ENCODE measurements at regions not wholly inside any gene's neighbourhood (a gene's known extent, or its start where the extent isn't known, plus 50 kb on each side); places are given as distances from the start of the nearest gene placed in this dataset.

- TF ChIP-seq, protein P1, sequence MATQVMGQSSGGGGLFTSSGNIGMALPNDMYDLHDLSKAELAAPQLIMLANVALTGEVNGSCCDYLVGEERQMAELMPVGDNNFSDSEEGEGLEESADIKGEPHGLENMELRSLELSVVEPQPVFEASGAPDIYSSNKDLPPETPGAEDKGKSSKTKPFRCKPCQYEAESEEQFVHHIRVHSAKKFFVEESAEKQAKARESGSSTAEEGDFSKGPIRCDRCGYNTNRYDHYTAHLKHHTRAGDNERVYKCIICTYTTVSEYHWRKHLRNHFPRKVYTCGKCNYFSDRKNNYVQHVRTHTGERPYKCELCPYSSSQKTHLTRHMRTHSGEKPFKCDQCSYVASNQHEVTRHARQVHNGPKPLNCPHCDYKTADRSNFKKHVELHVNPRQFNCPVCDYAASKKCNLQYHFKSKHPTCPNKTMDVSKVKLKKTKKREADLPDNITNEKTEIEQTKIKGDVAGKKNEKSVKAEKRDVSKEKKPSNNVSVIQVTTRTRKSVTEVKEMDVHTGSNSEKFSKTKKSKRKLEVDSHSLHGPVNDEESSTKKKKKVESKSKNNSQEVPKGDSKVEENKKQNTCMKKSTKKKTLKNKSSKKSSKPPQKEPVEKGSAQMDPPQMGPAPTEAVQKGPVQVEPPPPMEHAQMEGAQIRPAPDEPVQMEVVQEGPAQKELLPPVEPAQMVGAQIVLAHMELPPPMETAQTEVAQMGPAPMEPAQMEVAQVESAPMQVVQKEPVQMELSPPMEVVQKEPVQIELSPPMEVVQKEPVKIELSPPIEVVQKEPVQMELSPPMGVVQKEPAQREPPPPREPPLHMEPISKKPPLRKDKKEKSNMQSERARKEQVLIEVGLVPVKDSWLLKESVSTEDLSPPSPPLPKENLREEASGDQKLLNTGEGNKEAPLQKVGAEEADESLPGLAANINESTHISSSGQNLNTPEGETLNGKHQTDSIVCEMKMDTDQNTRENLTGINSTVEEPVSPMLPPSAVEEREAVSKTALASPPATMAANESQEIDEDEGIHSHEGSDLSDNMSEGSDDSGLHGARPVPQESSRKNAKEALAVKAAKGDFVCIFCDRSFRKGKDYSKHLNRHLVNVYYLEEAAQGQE (IDR thresholded peaks at IDR 0.05; ENCODE audit: borderline replicate concordance in 1 of 2, low read depth in 1 of 2, low read length in 2 of 2) = no peak
- TF ChIP-seq CHD4 (IDR thresholded peaks at IDR 0.05; ENCODE audit: borderline replicate concordance, low read length) = no peak
- TF ChIP-seq PRMT3 (CRISPR knock-in tag; IDR thresholded peaks at IDR 0.05; ENCODE audit: borderline replicate concordance, low read depth) = no peak
- TF ChIP-seq, protein P2, sequence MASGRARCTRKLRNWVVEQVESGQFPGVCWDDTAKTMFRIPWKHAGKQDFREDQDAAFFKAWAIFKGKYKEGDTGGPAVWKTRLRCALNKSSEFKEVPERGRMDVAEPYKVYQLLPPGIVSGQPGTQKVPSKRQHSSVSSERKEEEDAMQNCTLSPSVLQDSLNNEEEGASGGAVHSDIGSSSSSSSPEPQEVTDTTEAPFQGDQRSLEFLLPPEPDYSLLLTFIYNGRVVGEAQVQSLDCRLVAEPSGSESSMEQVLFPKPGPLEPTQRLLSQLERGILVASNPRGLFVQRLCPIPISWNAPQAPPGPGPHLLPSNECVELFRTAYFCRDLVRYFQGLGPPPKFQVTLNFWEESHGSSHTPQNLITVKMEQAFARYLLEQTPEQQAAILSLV (CRISPR knock-in tag; IDR thresholded peaks at IDR 0.05; ENCODE audit: borderline replicate concordance) = no peak
- TF ChIP-seq KLF15 (CRISPR knock-in tag; IDR thresholded peaks at IDR 0.05; ENCODE audit: borderline replicate concordance) = no peak
- no peak for TF ChIP-seq CBX5 (CRISPR knock-in tag; IDR thresholded peaks at IDR 0.05; ENCODE audit: borderline replicate concordance)
- no peak for TF ChIP-seq ZNF446 (CRISPR knock-in tag; IDR thresholded peaks at IDR 0.05)
These were observed 244.3 kb downstream of the TAF11L14 start (continued) for GRCh38 chr5:17878541-17878940.

GRCh38 chr5:17879276-17879675 lies 245.0 kb downstream of the TAF11L14 start:
- Histone ChIP-seq H4K20me1 (ENCODE audit: insufficient read depth, low read length) (no peaks in the 10 kb centered on the region), H3K4me1 (ENCODE audit: insufficient read depth, low read length) (no peaks in the 10 kb centered on the region), H3K9ac (ENCODE audit: insufficient read depth, low read depth, low read length) (no peak overlapping the region), H3K4me2 (ENCODE audit: low read depth, low read length) (no peak overlapping the region), H3K27me3 (ENCODE audit: control insufficient read depth in 1 of 2, insufficient read depth in 2 of 2, low read length in 2 of 2) (no peaks in the 10 kb centered on the region), H3K4me3 (replicated peaks in 1 of 3; ENCODE audit: insufficient read depth in 1 of 3, low read depth in 2 of 3, low read length in 3 of 3) (no peak overlapping the region), H2AFZ (ENCODE audit: low read length) (no peak overlapping the region), H3K36me3 (replicated peaks in 1 of 2; ENCODE audit: control insufficient read depth in 1 of 2, insufficient read depth in 2 of 2, low read length in 2 of 2) (no peaks in the 10 kb centered on the region), H3K79me2 (ENCODE audit: insufficient read depth, low read length) (no peaks in the 10 kb centered on the region), H3K27ac (ENCODE audit: extremely low read length, insufficient read depth, low read length) (no peak overlapping the region), H3K9me3 (ENCODE audit: low read length) (peaks cover 89% of the 10 kb centered on the region)
- intact Hi-C loops (cut with micrococcal nuclease; ENCODE audit: unreplicated experiment) (no loop called here), in situ Hi-C loops (cut with HindIII; ENCODE audit: extremely low pct_ligation_motif_present, low pct_unique_long_range_greater_than_20kb) (no loop called here)
- ChIA-PET POLR2A (no interaction called here), CTCF (ENCODE audit: low intra/inter-chr PET ratio, low total read pairs) (no interaction called here)
- DNase-seq (ENCODE audit: low spot score) (no peak), ATAC-seq (no peak), FAIRE-seq (no peak)
- no TSS peak for BruUV-seq (replicated peaks)
- TF ChIP-seq KLF6 (CRISPR knock-in tag; IDR thresholded peaks at IDR 0.05) (no peak), RFX3 (CRISPR knock-in tag; IDR thresholded peaks at IDR 0.05) (no peak), CREM (IDR thresholded peaks at IDR 0.05) (no peak), CREM (CRISPR knock-in tag; IDR thresholded peaks at IDR 0.05) (no peak), SOX6 (IDR thresholded peaks at IDR 0.05) (no peak), SOX6 (CRISPR knock-in tag; IDR thresholded peaks at IDR 0.05) (no peak), RBM22 (optimal IDR thresholded peaks at IDR 0.05; ENCODE audit: low read length) (no peak), ZNF569 (CRISPR knock-in tag; IDR thresholded peaks at IDR 0.05; ENCODE audit: borderline replicate concordance) (no peak)
- 5% methylated on average over 2 of the region's 2 CpGs for WGBS (ENCODE audit: low lambda C conversion rate)

All from HepG2 (cell line).